HUES48 (cell line): ENCODE measurements at regions not wholly inside any gene's neighbourhood (a gene's known extent, or its start where the extent isn't known, plus 50 kb on each side); places are given as distances from the start of the nearest gene placed in this dataset.

Source experiments
- H3K27ac ChIP-seq: one replicate; pipeline ENCODE4 v1.7.0; 2013; ENCODE audit warnings: low read depth, low read length, inconsistent platforms
- H3K27me3 ChIP-seq: 2 replicates; pipeline ENCODE4 v1.6.1; 2013; ENCODE audit warnings: mild to moderate bottlenecking, low read length; ENCODE audit not compliant: control insufficient read depth, insufficient read depth
- H3K36me3 ChIP-seq: 2 replicates; pipeline ENCODE4 v1.6.1; 2013; ENCODE audit warnings: low read length; ENCODE audit not compliant: control insufficient read depth, insufficient read depth
- H3K4me1 ChIP-seq: 2 replicates; pipeline ENCODE4 v1.6.1; 2013; ENCODE audit warnings: mild to moderate bottlenecking, low read length; ENCODE audit not compliant: control insufficient read depth, insufficient read depth
- H3K4me3 ChIP-seq: 2 replicates; pipeline ENCODE4 v1.5.1; 2013; ENCODE audit warnings: mild to moderate bottlenecking, low read depth, low read length
- H3K9ac ChIP-seq: 2 replicates; pipeline ENCODE4 v1.6.1; 2013; ENCODE audit warnings: mild to moderate bottlenecking, low read depth, low read length, moderate library complexity
- H3K9me3 ChIP-seq: 2 replicates; pipeline ENCODE4 v1.6.1; 2013; ENCODE audit warnings: low read length; ENCODE audit not compliant: control insufficient read depth, insufficient read depth

GRCh38 chr5:152226191-152226590 lies 178.9 kb downstream of the NMUR2 start:
- Histone ChIP-seq H3K27me3 (no peaks in the 10 kb centered on the region), H3K9me3 (no peaks in the 10 kb centered on the region), H3K9ac (no peak overlapping the region), H3K27ac (no peak overlapping the region), H3K4me3 (no peak overlapping the region), H3K4me1 (no peaks in the 10 kb centered on the region), H3K36me3 (no peaks in the 10 kb centered on the region)

- Histone ChIP-seq H3K36me3 (no peaks in the 10 kb centered on the region), H3K9me3 (no peaks in the 10 kb centered on the region), H3K4me1 (no peaks in the 10 kb centered on the region), H3K27ac (no peak overlapping the region), H3K4me3 (no peak overlapping the region), H3K27me3 (no peaks in the 10 kb centered on the region), H3K9ac (no peak overlapping the region)
Measured at GRCh38 chr5:152221721-152222629, 183.1 kb downstream of the NMUR2 start.

- no peak overlapping the region for H3K27ac ChIP-seq
Measured at GRCh38 chr5:152218694-152219093, 186.4 kb downstream of the NMUR2 start.

GRCh38 chr5:152205804-152206203 lies 199.3 kb downstream of the NMUR2 start:
- H3K36me3 ChIP-seq, result no peaks in the 10 kb centered on the region

More at GRCh38 chr5:152218694-152219093, 186.4 kb downstream of the NMUR2 start:
- H3K9ac ChIP-seq, result no peak overlapping the region
- H3K4me1 ChIP-seq, result no peaks in the 10 kb centered on the region
- H3K27me3 ChIP-seq, result no peaks in the 10 kb centered on the region
- H3K36me3 ChIP-seq, result no peaks in the 10 kb centered on the region
- no peak overlapping the region for H3K4me3 ChIP-seq
- no peaks in the 10 kb centered on the region for H3K9me3 ChIP-seq

GRCh38 chr5:152202321-152202720 lies 202.8 kb downstream of the NMUR2 start:
- no peaks in the 10 kb centered on the region for H3K36me3 ChIP-seq
- H3K27ac ChIP-seq, result no peak overlapping the region
- no peak overlapping the region for H3K4me3 ChIP-seq
- H3K9me3 ChIP-seq, result no peaks in the 10 kb centered on the region
- H3K9ac ChIP-seq, result no peak overlapping the region
- no peaks in the 10 kb centered on the region for H3K27me3 ChIP-seq
- no peaks in the 10 kb centered on the region for H3K4me1 ChIP-seq

More at GRCh38 chr5:152205804-152206203, 199.3 kb downstream of the NMUR2 start:
- no peaks in the 10 kb centered on the region for H3K9me3 ChIP-seq
- H3K4me3 ChIP-seq, result no peak overlapping the region
- no peak overlapping the region for H3K27ac ChIP-seq
- no peaks in the 10 kb centered on the region for H3K27me3 ChIP-seq
- no peak overlapping the region for H3K9ac ChIP-seq
- no peaks in the 10 kb centered on the region for H3K4me1 ChIP-seq

- no peak overlapping the region for H3K4me3 ChIP-seq
- no peak overlapping the region for H3K27ac ChIP-seq
- no peaks in the 10 kb centered on the region for H3K4me1 ChIP-seq
- H3K36me3 ChIP-seq, result no peaks in the 10 kb centered on the region
- H3K9me3 ChIP-seq, result no peaks in the 10 kb centered on the region
- H3K9ac ChIP-seq, result no peak overlapping the region
- H3K27me3 ChIP-seq, result no peaks in the 10 kb centered on the region
Measured at GRCh38 chr5:152193391-152194107, 211.5 kb downstream of the NMUR2 start.

- Histone ChIP-seq H3K27ac (no peak overlapping the region), H3K4me3 (no peak overlapping the region), H3K9ac (no peak overlapping the region), H3K9me3 (no peaks in the 10 kb centered on the region), H3K4me1 (no peaks in the 10 kb centered on the region), H3K27me3 (no peaks in the 10 kb centered on the region), H3K36me3 (no peaks in the 10 kb centered on the region)
Measured at GRCh38 chr5:152188251-152188650, 216.8 kb downstream of the NMUR2 start.

GRCh38 chr5:152187668-152188067 lies 217.4 kb downstream of the NMUR2 start:
- H3K4me1 ChIP-seq, result no peaks in the 10 kb centered on the region
- H3K9me3 ChIP-seq, result no peaks in the 10 kb centered on the region
- no peak overlapping the region for H3K27ac ChIP-seq
- H3K27me3 ChIP-seq, result no peaks in the 10 kb centered on the region
- no peak overlapping the region for H3K9ac ChIP-seq
- no peaks in the 10 kb centered on the region for H3K36me3 ChIP-seq
- no peak overlapping the region for H3K4me3 ChIP-seq

- H3K9me3 ChIP-seq, result peaks cover 4% of the 10 kb centered on the region; the same call in 1 of the 2 replicates
- no peak overlapping the region for H3K27ac ChIP-seq
Measured at GRCh38 chr5:152185547-152186245, 219.4 kb downstream of the NMUR2 start.

GRCh38 chr5:152184266-152184665 lies 220.8 kb downstream of the NMUR2 start:
- H3K4me3 ChIP-seq, result no peak overlapping the region
- H3K9me3 ChIP-seq, result peaks cover 13% of the 10 kb centered on the region
- H3K9ac ChIP-seq, result no peak overlapping the region
- H3K4me1 ChIP-seq, result no peaks in the 10 kb centered on the region
- H3K27me3 ChIP-seq, result no peaks in the 10 kb centered on the region
- no peaks in the 10 kb centered on the region for H3K36me3 ChIP-seq
- no peak overlapping the region for H3K27ac ChIP-seq

More at GRCh38 chr5:152185547-152186245, 219.4 kb downstream of the NMUR2 start:
- H3K4me1 ChIP-seq, result no peaks in the 10 kb centered on the region
- H3K4me3 ChIP-seq, result no peak overlapping the region
- no peaks in the 10 kb centered on the region for H3K27me3 ChIP-seq
- H3K36me3 ChIP-seq, result no peaks in the 10 kb centered on the region
- no peak overlapping the region for H3K9ac ChIP-seq
